ENCODE measurements at regions not wholly inside any gene's neighbourhood (a gene's known extent, or its start where the extent isn't known, plus 50 kb on each side); places are given as distances from the start of the nearest gene placed in this dataset.

GRCh38 chr5:38119836-38120235 lies 138.5 kb upstream of the EGFLAM start:
- no peak for TF ChIP-seq CTCF (IDR thresholded peaks at IDR 0.05 in 4 of 5, conservative IDR thresholded peaks at IDR 0.05 in 1 of 5)
- no peak for TF ChIP-seq POLR2A (IDR thresholded peaks at IDR 0.05)

All from gastrocnemius medialis (tissue), 4 donors.